OCI-LY1 (cell line): ENCODE measurements at regions not wholly inside any gene's neighbourhood (a gene's known extent, or its start where the extent isn't known, plus 50 kb on each side); places are given as distances from the start of the nearest gene placed in this dataset.

Experiments used
- EZH2 ChIP-seq: fragments of 200-600 bp; sonication (generic), shearing (Covaris generic); IDR thresholded peaks from 2 replicates; pipeline ENCODE4 v1.8.0; 2017; ENCODE audit warnings: borderline replicate concordance, mixed run types, mild to moderate bottlenecking, antibody characterized with exemption, low read length, moderate library complexity, mixed read lengths
- TF ChIP-seq, protein P1 (sequence below): fragments of 200-600 bp; sonication (generic), shearing (Covaris generic); IDR thresholded peaks from 2 replicates; pipeline ENCODE4 v1.5.1; 2017; ENCODE audit warnings: mild to moderate bottlenecking, antibody characterized with exemption, low read length, moderate library complexity, mixed read lengths

DNA sequence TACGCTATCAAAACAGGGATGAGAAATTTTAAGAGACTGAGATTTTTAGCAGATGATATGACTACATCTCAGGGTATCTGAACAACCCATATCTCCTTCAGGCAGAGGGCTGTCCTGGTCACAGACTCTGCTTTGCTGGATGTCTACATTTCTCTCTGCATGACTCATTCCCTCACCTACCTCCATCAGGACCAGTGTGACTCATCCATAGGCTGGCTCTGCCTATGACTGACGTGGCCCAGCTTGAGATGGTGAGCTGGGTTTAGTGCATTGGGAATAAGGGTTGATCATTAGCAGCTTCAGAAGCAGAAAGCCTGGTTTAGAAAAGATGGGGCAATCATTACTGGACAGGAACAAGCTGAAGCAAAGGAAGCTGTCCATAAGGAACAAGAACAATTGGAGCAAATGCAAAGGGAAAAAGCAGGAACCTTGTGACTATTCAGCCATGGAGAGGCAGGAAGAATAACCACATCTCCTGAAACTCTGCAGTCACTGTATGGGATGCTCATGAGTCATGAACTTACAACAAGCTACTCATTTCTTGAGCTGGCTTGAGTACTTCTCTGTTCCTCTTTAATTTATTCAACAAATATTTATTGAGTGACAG, 86.4 kb upstream of the CBLN4 start:
- TF ChIP-seq, protein P1, sequence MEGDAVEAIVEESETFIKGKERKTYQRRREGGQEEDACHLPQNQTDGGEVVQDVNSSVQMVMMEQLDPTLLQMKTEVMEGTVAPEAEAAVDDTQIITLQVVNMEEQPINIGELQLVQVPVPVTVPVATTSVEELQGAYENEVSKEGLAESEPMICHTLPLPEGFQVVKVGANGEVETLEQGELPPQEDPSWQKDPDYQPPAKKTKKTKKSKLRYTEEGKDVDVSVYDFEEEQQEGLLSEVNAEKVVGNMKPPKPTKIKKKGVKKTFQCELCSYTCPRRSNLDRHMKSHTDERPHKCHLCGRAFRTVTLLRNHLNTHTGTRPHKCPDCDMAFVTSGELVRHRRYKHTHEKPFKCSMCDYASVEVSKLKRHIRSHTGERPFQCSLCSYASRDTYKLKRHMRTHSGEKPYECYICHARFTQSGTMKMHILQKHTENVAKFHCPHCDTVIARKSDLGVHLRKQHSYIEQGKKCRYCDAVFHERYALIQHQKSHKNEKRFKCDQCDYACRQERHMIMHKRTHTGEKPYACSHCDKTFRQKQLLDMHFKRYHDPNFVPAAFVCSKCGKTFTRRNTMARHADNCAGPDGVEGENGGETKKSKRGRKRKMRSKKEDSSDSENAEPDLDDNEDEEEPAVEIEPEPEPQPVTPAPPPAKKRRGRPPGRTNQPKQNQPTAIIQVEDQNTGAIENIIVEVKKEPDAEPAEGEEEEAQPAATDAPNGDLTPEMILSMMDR = no peak
- no peak for TF ChIP-seq EZH2
